ENCODE measurements at regions not wholly inside any gene's neighbourhood (a gene's known extent, or its start where the extent isn't known, plus 50 kb on each side); places are given as distances from the start of the nearest gene placed in this dataset.

GRCh38 chr15:77555232-77555631, 77.5 kb downstream of the LINGO1 start:
- Histone ChIP-seq H4K20me1 (ENCODE audit: insufficient read depth) (no peaks in the 10 kb centered on the region), H3F3A (replicated peaks; ENCODE audit: insufficient read depth) (no peaks in the 10 kb centered on the region), H3K4me3 (ENCODE audit: low read depth in 2 of 2, low read length in 1 of 2) (no peak overlapping the region), H3K27ac (ENCODE audit: low read depth in 2 of 2, low read length in 1 of 2) (no peak overlapping the region; a peak in 1 of 4 replicates), H3K4me2 (no peak overlapping the region), H3K9me2 (no peaks in the 10 kb centered on the region), H3K27me3 (ENCODE audit: insufficient read depth) (no peaks in the 10 kb centered on the region), H3K9ac (no peak overlapping the region), H3K9me3 (no peaks in the 10 kb centered on the region), H3K4me1 (ENCODE audit: control insufficient read depth in 1 of 2, insufficient read depth in 2 of 2, low read depth in 1 of 2, low read length in 1 of 2) (peaks cover 0 to 11% of the 10 kb centered on the region in 2 experiments; a peak in 1 of 4 replicates), H3K36me3 (replicated peaks in 1 of 2; ENCODE audit: control insufficient read depth in 1 of 2, insufficient read depth in 2 of 2, low read length in 1 of 2) (no peaks in the 10 kb centered on the region), H2AFZ (ENCODE audit: low read depth) (no peak overlapping the region), H3K79me2 (ENCODE audit: insufficient read depth) (no peaks in the 10 kb centered on the region)
- no peak for DNase-seq
- ChIA-PET POLR2A (no interaction called here), CTCF (interaction anchor here (0.7 to 2.3 kb wide), 5 partner anchors 10 to 320 kb away, joined by 3 to 17 read pairs (median 4); no protein-coding TSS in a partner anchor)
- no peak for TF ChIP-seq TCF12 (IDR thresholded peaks at IDR 0.05)
- no peak for TF ChIP-seq RCOR1 (IDR thresholded peaks at IDR 0.05; ENCODE audit: low read length)
- 73% methylated on average over 7 of the region's 8 CpGs for WGBS (ENCODE audit: low lambda C conversion rate)

- 49% methylated on average over 11 of the region's 11 CpGs for WGBS (ENCODE audit: low lambda C conversion rate)
- no peaks in the 10 kb centered on the region for H4K20me1 ChIP-seq (ENCODE audit: insufficient read depth)
- peak; percentile 70 for DNase-seq
- no peaks in the 10 kb centered on the region for H3K36me3 ChIP-seq (replicated peaks in 1 of 2; ENCODE audit: control insufficient read depth in 1 of 2, insufficient read depth in 2 of 2, low read length in 1 of 2)
- H2AFZ ChIP-seq (ENCODE audit: low read depth), result no peak overlapping the region
- H3K4me1 ChIP-seq (ENCODE audit: control insufficient read depth in 1 of 2, insufficient read depth in 2 of 2, low read depth in 1 of 2, low read length in 1 of 2), result peaks cover 0 to 11% of the 10 kb centered on the region in 2 experiments; a peak in 1 of 4 replicates
- ChIA-PET POLR2A (no interaction called here), CTCF (interaction anchor here (0.7 to 1.7 kb wide), 4 partner anchors 9 to 321 kb away, joined by 3 to 8 read pairs (median 4); no protein-coding TSS in a partner anchor)
- H3K9ac ChIP-seq, result no peak overlapping the region
- H3K9me3 ChIP-seq, result no peaks in the 10 kb centered on the region
- no peak overlapping the region for H3K27ac ChIP-seq (ENCODE audit: low read depth in 2 of 2, low read length in 1 of 2)
- H3K4me3 ChIP-seq (ENCODE audit: low read depth in 2 of 2, low read length in 1 of 2), result no peak overlapping the region
- no peaks in the 10 kb centered on the region for H3F3A ChIP-seq (replicated peaks; ENCODE audit: insufficient read depth)
- no peak overlapping the region for H3K4me2 ChIP-seq
- no peaks in the 10 kb centered on the region for H3K79me2 ChIP-seq (ENCODE audit: insufficient read depth)
- TF ChIP-seq IRF3 (IDR thresholded peaks at IDR 0.05; ENCODE audit: low read depth, low read length) (no peak), FOXM1 (IDR thresholded peaks at IDR 0.05; ENCODE audit: low read depth) (no peak), USF1 (IDR thresholded peaks at IDR 0.05; ENCODE audit: borderline replicate concordance, low read depth) (no peak), ZBTB33 (IDR thresholded peaks at IDR 0.05; ENCODE audit: borderline replicate concordance, low read depth) (no peak), RFX5 (IDR thresholded peaks at IDR 0.05; ENCODE audit: low read length) (no peak)
- H3K27me3 ChIP-seq (ENCODE audit: insufficient read depth), result no peaks in the 10 kb centered on the region
- no peaks in the 10 kb centered on the region for H3K9me2 ChIP-seq
These were observed 78.2 kb downstream of the LINGO1 start for GRCh38 chr15:77554306-77555080.
